H9 (cell line): ENCODE measurements at regions not wholly inside any gene's neighbourhood (a gene's known extent, or its start where the extent isn't known, plus 50 kb on each side); places are given as distances from the start of the nearest gene placed in this dataset.
A peak's percentile ranks its signal among the peaks of the same experiment; 100 is the strongest.

Experiments used
- DNase-seq: peaks from one replicate; pipeline ENCODE4 v3.0.0-alpha.2; 2017
- H2AFZ ChIP-seq: one replicate; pipeline ENCODE4 v1.6.1; 2013; ENCODE audit warnings: mild to moderate bottlenecking, low read length, control low read depth, moderate library complexity
- H2AK5ac ChIP-seq: 2 replicates; pipeline ENCODE4 v1.6.1; 2013; ENCODE audit warnings: low read length, control low read depth, mixed read lengths; ENCODE audit not compliant: insufficient read length
- H2BK120ac ChIP-seq: one replicate; pipeline ENCODE4 v1.6.1; 2013; ENCODE audit warnings: low read depth, mild to moderate bottlenecking, low read length, control low read depth, inconsistent platforms; ENCODE audit not compliant: poor library complexity, severe bottlenecking
- H2BK12ac ChIP-seq: 2 replicates; pipeline ENCODE4 v1.6.1; 2013; ENCODE audit warnings: low read length, control low read depth, mixed read lengths, low read depth; ENCODE audit not compliant: insufficient read length
- H2BK15ac ChIP-seq: 2 replicates; pipeline ENCODE4 v1.6.1; 2013; ENCODE audit warnings: low read depth, low read length, control low read depth
- H2BK20ac ChIP-seq: one replicate; pipeline ENCODE4 v1.6.1; 2013; ENCODE audit warnings: low read depth, mild to moderate bottlenecking, low read length, control low read depth, inconsistent platforms; ENCODE audit not compliant: poor library complexity, severe bottlenecking
- H2BK5ac ChIP-seq: 2 replicates; pipeline ENCODE4 v1.6.1; 2013; ENCODE audit warnings: low read length, control low read depth, mixed read lengths; ENCODE audit not compliant: insufficient read length
- H3K14ac ChIP-seq: 2 replicates; pipeline ENCODE4 v1.6.1; 2013; ENCODE audit warnings: low read length, control low read depth; ENCODE audit not compliant: insufficient read depth
- H3K18ac ChIP-seq: 2 replicates; pipeline ENCODE4 v1.6.1; 2013; ENCODE audit warnings: low read depth, mild to moderate bottlenecking, mixed read lengths, low read length, control low read depth; ENCODE audit not compliant: insufficient read length
- H3K23ac ChIP-seq: 2 replicates; pipeline ENCODE4 v1.6.1; 2013; ENCODE audit warnings: low read length, control low read depth, mixed read lengths, low read depth; ENCODE audit not compliant: insufficient read length
- H3K23me2 ChIP-seq: 2 replicates; pipeline ENCODE4 v1.6.1; 2013; ENCODE audit warnings: low read depth, mild to moderate bottlenecking, mixed read lengths, low read length, control low read depth; ENCODE audit not compliant: insufficient read length, poor library complexity, severe bottlenecking
- H3K27ac ChIP-seq: 2 replicates; pipeline ENCODE4 v1.5.1; 2013; ENCODE audit warnings: low read length, control low read depth, mixed read lengths, low read depth; ENCODE audit not compliant: insufficient read length
- H3K27me3 ChIP-seq: 2 replicates; pipeline ENCODE4 v1.6.1; 2013; ENCODE audit warnings: low read length, control low read depth, inconsistent platforms; ENCODE audit not compliant: insufficient read depth
- H3K4ac ChIP-seq: 2 replicates; pipeline ENCODE4 v1.6.1; 2013; ENCODE audit warnings: low read depth, mild to moderate bottlenecking, control low read depth, inconsistent platforms, low read length, moderate library complexity
- H3K4me1 ChIP-seq: 2 replicates; pipeline ENCODE4 v1.6.1; 2013; ENCODE audit warnings: low read length, control low read depth, inconsistent platforms; ENCODE audit not compliant: insufficient read depth
- H3K4me2 ChIP-seq: 2 replicates; pipeline ENCODE4 v1.6.1; 2013; ENCODE audit warnings: low read length, control low read depth, mixed read lengths; ENCODE audit not compliant: insufficient read length, insufficient read depth
- H3K56ac ChIP-seq: 2 replicates; pipeline ENCODE4 v1.6.1; 2013; ENCODE audit warnings: low read depth, mild to moderate bottlenecking, mixed read lengths, low read length, control low read depth; ENCODE audit not compliant: insufficient read length
- H3K79me1 ChIP-seq: 2 replicates; pipeline ENCODE4 v1.6.1; 2013; ENCODE audit warnings: low read depth, mild to moderate bottlenecking, moderate library complexity, low read length, control low read depth, inconsistent platforms; ENCODE audit not compliant: insufficient read depth, poor library complexity, severe bottlenecking
- H3K79me2 ChIP-seq: 2 replicates; pipeline ENCODE4 v1.6.1; 2013; ENCODE audit warnings: low read length, control low read depth, inconsistent platforms; ENCODE audit not compliant: insufficient read depth
- H3K9ac ChIP-seq: 2 replicates; pipeline ENCODE4 v1.6.1; 2013; ENCODE audit warnings: low read length, control low read depth, mixed read lengths; ENCODE audit not compliant: insufficient read length; ENCODE audit errors: extremely low read depth
- H3K9me3 ChIP-seq: one replicate; pipeline ENCODE4 v1.6.1; 2013; ENCODE audit warnings: low read depth, low read length, inconsistent platforms; ENCODE audit not compliant: control insufficient read depth
- H3T11ph ChIP-seq: one replicate; pipeline ENCODE4 v1.6.1; 2013; ENCODE audit warnings: mild to moderate bottlenecking, low read length, control low read depth, inconsistent platforms
- H4K20me1 ChIP-seq: one replicate; pipeline ENCODE4 v1.6.1; 2013; ENCODE audit not compliant: control insufficient read depth, insufficient read length, insufficient read depth
- H4K5ac ChIP-seq: 2 replicates; pipeline ENCODE4 v1.6.1; 2013; ENCODE audit warnings: low read depth, mild to moderate bottlenecking, mixed read lengths, low read length, control low read depth; ENCODE audit not compliant: insufficient read length
- H4K8ac ChIP-seq: replicated peaks from 2 replicates; pipeline ENCODE4 v1.6.1; 2013; ENCODE audit warnings: low read length, control low read depth, mixed read lengths, low read depth; ENCODE audit not compliant: insufficient read length
- H4K91ac ChIP-seq: 2 replicates; pipeline ENCODE4 v1.6.1; 2013; ENCODE audit warnings: low read depth, mild to moderate bottlenecking, moderate library complexity, mixed read lengths, low read length, control low read depth; ENCODE audit not compliant: insufficient read length
- H3K27ac Mint-ChIP-seq, 3 experiments: 2 replicates in 2 of 3; 3 replicates in 1 of 3; pipeline ENCODE4 v1.8.0; 2020 to 2021; ENCODE audit warnings: mixed read lengths in 3 of 3, mild to moderate bottlenecking in 1 of 3, moderate library complexity in 1 of 3
- H3K27me3 Mint-ChIP-seq: 2 replicates; pipeline ENCODE4 v1.8.0; 2021; ENCODE audit warnings: low read depth, mild to moderate bottlenecking, moderate library complexity, mixed read lengths
- H3K36me3 Mint-ChIP-seq, 3 experiments: 2 replicates in 2 of 3; 3 replicates in 1 of 3; pipeline ENCODE4 v1.8.0; 2020 to 2021; ENCODE audit warnings: low read depth in 3 of 3, mixed read lengths in 3 of 3; ENCODE audit not compliant: insufficient read depth in 1 of 3
- H3K4me1 Mint-ChIP-seq, 2 experiments: 2 replicates each; pipeline ENCODE4 v1.8.0; 2020; ENCODE audit warnings: mixed read lengths in 2 of 2
- H3K4me3 Mint-ChIP-seq, 2 experiments: 2 replicates in 1 of 2; 3 replicates in 1 of 2; pipeline ENCODE4 v1.8.0; 2020 to 2021; ENCODE audit warnings: mild to moderate bottlenecking in 2 of 2, mixed read lengths in 2 of 2, moderate library complexity in 1 of 2
- H3K9me3 Mint-ChIP-seq, 2 experiments: 2 replicates in 1 of 2; 3 replicates in 1 of 2; pipeline ENCODE4 v1.8.0; 2020; ENCODE audit warnings: mild to moderate bottlenecking in 2 of 2, mixed read lengths in 2 of 2, moderate library complexity in 1 of 2
- CTCF ChIP-seq: fragments of 200-600 bp; sonication (generic); conservative IDR thresholded peaks from 3 replicates; pipeline ENCODE4 v1.8.0; 2021; ENCODE audit warnings: antibody characterized with exemption, mild to moderate bottlenecking
- WGBS: extraction: QIAGEN DNeasy Blood & Tissue Kit; methylation state at CpG from one replicate; pipeline ENCODE4 v1.1.7; 2013; ENCODE audit warnings: missing lambda C conversion rate, low lambda C conversion rate, mixed read lengths; ENCODE audit not compliant: insufficient read length; ENCODE audit errors: extremely low coverage; 5-methylcytosine and 5-hydroxymethylcytosine counted together

GRCh38 chr12:47377414-47378221 is 297.9 kb upstream of the AMIGO2 start:
- Histone ChIP-seq H2AFZ (no peak overlapping the region), H3K14ac (no peak overlapping the region), H3K79me1 (no peaks in the 10 kb centered on the region), H3K79me2 (no peaks in the 10 kb centered on the region), H4K8ac (no peak overlapping the region), H4K91ac (no peak overlapping the region), H3K23ac (no peak overlapping the region), H3K9me3 (no peaks in the 10 kb centered on the region), H2BK20ac (no peak overlapping the region), H3K4ac (no peak overlapping the region), H2AK5ac (no peak overlapping the region), H2BK120ac (no peak overlapping the region), H3K56ac (no peak overlapping the region), H2BK5ac (no peak overlapping the region), H3K18ac (peak overlapping the region; percentile 82), H3K9ac (no peak overlapping the region), H3K27ac (no peak overlapping the region), H2BK15ac (no peak overlapping the region), H4K5ac (no peak overlapping the region), H3T11ph (no peak overlapping the region), H4K20me1 (no peaks in the 10 kb centered on the region), H3K4me2 (no peak overlapping the region), H3K27me3 (no peaks in the 10 kb centered on the region), H3K23me2 (no peaks in the 10 kb centered on the region), H3K4me1 (no peaks in the 10 kb centered on the region), H2BK12ac (no peak overlapping the region)
- no CpG with 5 or more reads among the region's 12 CpGs for WGBS
- TF ChIP-seq CTCF: no peak
- peaks cover 0 to 4% of the 10 kb centered on the region in 2 experiments; a peak in 4 of 5 replicates for H3K9me3 Mint-ChIP-seq
- H3K36me3 Mint-ChIP-seq: no peaks in the 10 kb centered on the region
- H3K27me3 Mint-ChIP-seq: no peaks in the 10 kb centered on the region
- H3K4me3 Mint-ChIP-seq: no peak overlapping the region
- H3K27ac Mint-ChIP-seq: no peak overlapping the region; a peak in 1 of 7 replicates
- 0 out of 4 replicates have a peak, but pooled peaks cover 2% of the 10 kb centered on the region in 2 experiments for H3K4me1 Mint-ChIP-seq
- no peak for DNase-seq
